ENCODE measurements at regions not wholly inside any gene's neighbourhood (a gene's known extent, or its start where the extent isn't known, plus 50 kb on each side); places are given as distances from the start of the nearest gene placed in this dataset.

GRCh38 chr9:90100014-90100413 lies 495.2 kb downstream of the GADD45G start:
- POLR2A ChIA-PET (ENCODE audit: partially characterized antibody) = interaction anchor here (0.7 to 1.0 kb wide), 3 partner anchors 495 to 502 kb away, joined by 3 to 5 read pairs (median 4); partner anchors contain the start of gene GADD45G
- no peak for FAIRE-seq
- WGBS, 2 experiments (ENCODE audit: extremely low coverage in 1 of 2, insufficient coverage in 1 of 2, insufficient read length in 1 of 2, insufficient replicate concordance in 2 of 2, low coverage in 1 of 2, low lambda C conversion rate in 2 of 2, missing lambda C conversion rate in 1 of 2) = 85% methylated on average over 3 of the region's 3 CpGs; no CpG with 5 or more reads in 1 of the 2 experiments

More at GRCh38 chr9:90100014-90100413, 495.2 kb downstream of the GADD45G start:
- no peaks in the 10 kb centered on the region for H3K79me1 ChIP-seq (ENCODE audit: low read depth, low read length)
- H3K4me2 ChIP-seq (ENCODE audit: insufficient read depth in 1 of 2, low read depth in 2 of 2, low read length in 2 of 2) = no peak overlapping the region
- H2AFZ ChIP-seq (ENCODE audit: low read length) = no peak overlapping the region
- H3K27ac ChIP-seq (ENCODE audit: low read depth, low read length) = no peak overlapping the region
- H3K23ac ChIP-seq (ENCODE audit: insufficient read length) = no peak overlapping the region
- no peaks in the 10 kb centered on the region for H3K9me3 ChIP-seq (ENCODE audit: insufficient read depth in 2 of 2, low read depth in 1 of 2, low read length in 1 of 2)
- no peak overlapping the region for H3K56ac ChIP-seq (replicated peaks; ENCODE audit: insufficient read length, low read depth, low read length)
- H3K79me2 ChIP-seq (ENCODE audit: control insufficient read depth in 1 of 2, insufficient read depth in 2 of 2, low read length in 2 of 2) = no peaks in the 10 kb centered on the region; a peak in 1 of 4 replicates
- no peak overlapping the region for H3K14ac ChIP-seq (ENCODE audit: insufficient read length)
- no peak overlapping the region for H2BK120ac ChIP-seq (replicated peaks; ENCODE audit: low read depth, low read length)
- H4K20me1 ChIP-seq (replicated peaks in 1 of 2; ENCODE audit: control insufficient read depth in 1 of 2, insufficient read depth in 2 of 2, low read length in 2 of 2) = peaks cover 0 to 7% of the 10 kb centered on the region in 2 experiments
- CTCF ChIA-PET (ENCODE audit: partially characterized antibody) = interaction anchor here (0.5 to 9.1 kb wide), 61 partner anchors 9 to 546 kb away, joined by 3 to 162 read pairs (median 4); partner anchors contain the start of gene GADD45G
- H3K4me3 ChIP-seq (ENCODE audit: extremely low read depth in 1 of 4, insufficient read depth in 2 of 4, low read depth in 3 of 4, low read length in 4 of 4) = no peak overlapping the region
- H3K27me3 ChIP-seq (replicated peaks in 1 of 4; ENCODE audit: control insufficient read depth in 3 of 4, extremely low read depth in 1 of 4, insufficient read depth in 3 of 4, low read length in 3 of 4) = no peaks in the 10 kb centered on the region; a peak in 2 of 7 replicates
- H2BK12ac ChIP-seq (ENCODE audit: low read depth, low read length) = no peak overlapping the region
- no peak for DNase-seq (ENCODE audit: low read depth in 1 of 2, low spot score in 2 of 2)
- H3K4ac ChIP-seq (replicated peaks; ENCODE audit: insufficient read length, low read depth, low read length) = no peak overlapping the region
- no peak overlapping the region for H2AK5ac ChIP-seq (ENCODE audit: low read depth, low read length)
- H3K4me1 ChIP-seq (replicated peaks in 1 of 4; ENCODE audit: control insufficient read depth in 3 of 4, insufficient read depth in 4 of 4, low read length in 3 of 4) = peaks cover 0 to 3% (median 0%) of the 10 kb centered on the region in 4 experiments; a peak in 1 of 7 replicates
- no peak overlapping the region for H2BK5ac ChIP-seq (ENCODE audit: low read depth, low read length)
- peaks cover 8% of the 10 kb centered on the region; the same call in 1 of the 2 replicates for H3K23me2 ChIP-seq (ENCODE audit: low read depth, low read length)
- H3K36me3 ChIP-seq (ENCODE audit: control insufficient read depth in 2 of 4, insufficient read depth in 4 of 4, low read length in 3 of 4) = no peaks in the 10 kb centered on the region
- H4K8ac ChIP-seq (ENCODE audit: extremely low read depth, insufficient read depth, low read length) = no peak overlapping the region
- no peak overlapping the region for H3K9ac ChIP-seq (replicated peaks in 1 of 4; ENCODE audit: extremely low read depth in 1 of 4, low read depth in 3 of 4, low read length in 3 of 4)
- no peak overlapping the region for H4K91ac ChIP-seq (replicated peaks; ENCODE audit: insufficient read length, low read length)
- H2BK20ac ChIP-seq (ENCODE audit: low read length) = no peak overlapping the region
- no peak for TF ChIP-seq BRCA1 (IDR thresholded peaks at IDR 0.05; ENCODE audit: low read depth, low read length)
- TF ChIP-seq CBX8 (IDR thresholded peaks at IDR 0.05; ENCODE audit: borderline replicate concordance, low read depth, low read length) = no peak
- no peak for TF ChIP-seq RFX5 (IDR thresholded peaks at IDR 0.05; ENCODE audit: borderline replicate concordance, low read depth, low read length)
- TF ChIP-seq SRF (IDR thresholded peaks at IDR 0.05; ENCODE audit: low read depth, low read length) = no peak
- no peak for TF ChIP-seq TEAD4 (IDR thresholded peaks at IDR 0.05; ENCODE audit: low read depth, low read length)
- TF ChIP-seq RAD21 (IDR thresholded peaks at IDR 0.05 in 1 of 2, conservative IDR thresholded peaks at IDR 0.05 in 1 of 2; ENCODE audit: low read depth in 2 of 2, low read length in 2 of 2) = peak; percentile 22 to 41; a peak in 2 of 4 replicates
- TF ChIP-seq YY1 (IDR thresholded peaks at IDR 0.05; ENCODE audit: low read depth, low read length) = no peak
- no peak overlapping the region for H2BK15ac ChIP-seq (ENCODE audit: low read length)
- H4K5ac ChIP-seq (ENCODE audit: insufficient read length, low read depth, low read length) = no peak overlapping the region
- no peak overlapping the region for H3K18ac ChIP-seq (ENCODE audit: extremely low read depth, low read length)

Measured in H1 (cell line).